Dedifferentiated amniotic fluid mesenchymal stem cell (primary cell): ENCODE measurements at regions not wholly inside any gene's neighbourhood (a gene's known extent, or its start where the extent isn't known, plus 50 kb on each side); places are given as distances from the start of the nearest gene placed in this dataset.

Experiments used
- DNase-seq: peaks from one replicate; pipeline ENCODE4 v3.0.0-alpha.2; 2016; ENCODE audit errors: extremely low spot score

- no peak for DNase-seq
Measured at GRCh38 chr4:1476140-1476513, 69.9 kb upstream of the NKX1-1 start.

GRCh38 chr4:1475277-1476139, 69.3 kb upstream of the NKX1-1 start:
- DNase-seq = no peak

- DNase-seq = no peak
Measured at GRCh38 chr4:1474126-1475090, 68.2 kb upstream of the NKX1-1 start.

- DNase-seq = no peak
Measured at GRCh38 chr4:1473718-1474117, 67.5 kb upstream of the NKX1-1 start.

GRCh38 chr4:1472911-1473518, 66.8 kb upstream of the NKX1-1 start:
- DNase-seq = no peak

- DNase-seq = no peak
Measured at GRCh38 chr4:1472148-1472797, 66.0 kb upstream of the NKX1-1 start.

- DNase-seq = no peak
Measured at GRCh38 chr4:1471443-1472147, 65.4 kb upstream of the NKX1-1 start.

GRCh38 chr4:1470816-1471442, 64.7 kb upstream of the NKX1-1 start:
- DNase-seq = no peak

- DNase-seq = no peak
Measured at GRCh38 chr4:1470393-1470670, 64.1 kb upstream of the NKX1-1 start.

- DNase-seq = no peak
Measured at GRCh38 chr4:1469607-1470392, 63.6 kb upstream of the NKX1-1 start.

- no peak for DNase-seq
Measured at GRCh38 chr4:1469043-1469442, 62.8 kb upstream of the NKX1-1 start.

GRCh38 chr4:1467581-1468458, 61.6 kb upstream of the NKX1-1 start:
- no peak for DNase-seq

- DNase-seq = no peak
Measured at GRCh38 chr4:1466863-1467165, 60.6 kb upstream of the NKX1-1 start.

- no peak for DNase-seq
Measured at GRCh38 chr4:1466034-1466862, 60.0 kb upstream of the NKX1-1 start.

GRCh38 chr4:1465173-1466033, 59.2 kb upstream of the NKX1-1 start:
- no peak for DNase-seq

- no peak for DNase-seq
Measured at GRCh38 chr4:1464581-1465171, 58.4 kb upstream of the NKX1-1 start.

GRCh38 chr4:1463927-1464540, 57.8 kb upstream of the NKX1-1 start:
- DNase-seq = no peak
